Tibial nerve (tissue), 4 donors: ENCODE measurements at regions not wholly inside any gene's neighbourhood (a gene's known extent, or its start where the extent isn't known, plus 50 kb on each side); places are given as distances from the start of the nearest gene placed in this dataset.

Source experiments
- DNase-seq, 2 donors: peaks; one replicate each; pipeline ENCODE4 v3.0.0-alpha.2; 2019; ENCODE audit warnings: low spot score in 2 of 2
- H3K27ac ChIP-seq, 4 donors: fragments of 200-600 bp; sonication (generic) in 3 of 4; one replicate each; pipeline ENCODE4 v1.5.1; 2017 to 2019; ENCODE audit warnings: mild to moderate bottlenecking in 1 of 4
- H3K27me3 ChIP-seq, 2 donors: fragments of 200-600 bp; sonication (generic) in 1 of 2; one replicate each; pipeline versions ENCODE4 v1.5.1 to v1.6.0; 2017 to 2019
- H3K36me3 ChIP-seq, 3 donors: fragments of 200-600 bp; sonication (generic); one replicate each; pipeline ENCODE4 v1.5.1; 2018 to 2019
- H3K4me1 ChIP-seq, 4 donors: fragments of 200-600 bp; sonication (generic) in 3 of 4; one replicate each; pipeline ENCODE4 v1.5.1; 2017 to 2019
- H3K4me3 ChIP-seq, 4 donors: fragments of 200-600 bp; sonication (generic) in 3 of 4; one replicate each; pipeline ENCODE4 v1.5.1; 2017 to 2019; ENCODE audit warnings: mild to moderate bottlenecking in 1 of 4, moderate library complexity in 1 of 4
- H3K9me3 ChIP-seq, 4 donors: fragments of 200-600 bp; sonication (generic) in 3 of 4; one replicate each; pipeline ENCODE4 v1.5.1; 2017 to 2019
- EP300 ChIP-seq, 2 donors: sonication (generic); formaldehyde crosslinking; IDR thresholded peaks; one replicate each; pipeline ENCODE4 v1.6.1; 2017; ENCODE audit warnings: antibody characterized with exemption in 2 of 2, mild to moderate bottlenecking in 1 of 2
- POLR2A ChIP-seq, 2 donors: fragments of 450-650 bp; IDR thresholded peaks; one replicate each; pipeline ENCODE4 v1.6.1; 2017; ENCODE audit warnings: antibody characterized with exemption in 2 of 2, mild to moderate bottlenecking in 2 of 2, moderate library complexity in 2 of 2
- WGBS, 2 donors: methylation state at CpG; one replicate each; pipeline ENCODE4 v1.1.5; 2018; 5-methylcytosine and 5-hydroxymethylcytosine counted together
- TF ChIP-seq, protein P1 (sequence below), 5 experiments: fragments of 200-600 bp in 3 of 5; fragments of 450-650 bp in 2 of 5; sonication (generic) in 3 of 5; IDR thresholded peaks; one replicate each; pipeline ENCODE4 v1.5.1; 2016 to 2019; ENCODE audit warnings: antibody characterized with exemption in 5 of 5, mild to moderate bottlenecking in 3 of 5, moderate library complexity in 2 of 5

DNA sequence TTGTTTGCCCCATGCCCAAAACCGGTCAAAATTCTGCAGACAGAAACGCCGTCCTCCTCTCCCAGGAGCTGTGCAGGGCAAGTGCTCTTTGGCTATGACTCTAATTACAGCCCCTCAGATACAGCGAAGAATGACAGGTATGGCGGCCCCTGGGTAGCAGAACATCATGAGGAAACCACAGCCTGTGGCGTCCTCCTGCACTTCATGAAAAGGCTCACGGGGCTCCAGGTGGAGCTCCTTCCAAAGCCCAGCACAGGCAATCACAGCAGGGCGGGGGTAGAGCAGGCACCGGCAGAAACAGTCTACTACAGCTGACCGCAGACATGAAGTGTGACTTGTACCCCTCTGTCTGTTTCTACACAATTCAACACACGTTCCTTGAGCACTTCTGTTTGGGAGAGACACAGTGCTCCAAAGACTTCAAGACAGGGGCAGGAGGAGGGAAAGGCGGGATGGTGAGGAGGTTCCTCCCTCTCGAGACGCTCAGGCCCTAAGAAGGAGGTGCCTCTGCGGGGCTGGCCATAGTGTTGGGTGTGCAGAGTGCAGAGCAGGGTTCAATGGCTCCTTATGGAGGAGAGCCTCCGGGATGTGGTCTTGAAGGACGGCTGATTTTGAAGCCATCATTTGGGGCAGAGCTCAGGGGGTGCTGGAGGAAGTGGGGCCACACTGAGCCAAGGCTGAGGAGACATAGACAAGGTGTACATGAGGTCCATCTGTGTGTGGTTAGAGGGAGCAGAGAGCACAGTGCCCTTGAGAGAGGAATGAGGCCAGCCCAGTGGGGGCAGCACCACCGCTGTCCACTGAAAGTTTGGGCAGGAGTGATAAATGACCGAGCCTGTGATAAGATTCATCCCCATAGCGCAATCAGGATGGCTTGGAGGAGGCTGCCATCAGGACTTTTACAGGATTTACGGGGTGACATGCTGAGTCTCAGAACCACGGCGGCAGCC lies 468.3 kb downstream of the EIPR1 start:
- no peak overlapping the region for H3K27ac ChIP-seq
- DNase-seq = no peak
- WGBS, 2 donors = 85 to 86% methylated on average over 23 of the region's 23 CpGs
- TF ChIP-seq, protein P1, sequence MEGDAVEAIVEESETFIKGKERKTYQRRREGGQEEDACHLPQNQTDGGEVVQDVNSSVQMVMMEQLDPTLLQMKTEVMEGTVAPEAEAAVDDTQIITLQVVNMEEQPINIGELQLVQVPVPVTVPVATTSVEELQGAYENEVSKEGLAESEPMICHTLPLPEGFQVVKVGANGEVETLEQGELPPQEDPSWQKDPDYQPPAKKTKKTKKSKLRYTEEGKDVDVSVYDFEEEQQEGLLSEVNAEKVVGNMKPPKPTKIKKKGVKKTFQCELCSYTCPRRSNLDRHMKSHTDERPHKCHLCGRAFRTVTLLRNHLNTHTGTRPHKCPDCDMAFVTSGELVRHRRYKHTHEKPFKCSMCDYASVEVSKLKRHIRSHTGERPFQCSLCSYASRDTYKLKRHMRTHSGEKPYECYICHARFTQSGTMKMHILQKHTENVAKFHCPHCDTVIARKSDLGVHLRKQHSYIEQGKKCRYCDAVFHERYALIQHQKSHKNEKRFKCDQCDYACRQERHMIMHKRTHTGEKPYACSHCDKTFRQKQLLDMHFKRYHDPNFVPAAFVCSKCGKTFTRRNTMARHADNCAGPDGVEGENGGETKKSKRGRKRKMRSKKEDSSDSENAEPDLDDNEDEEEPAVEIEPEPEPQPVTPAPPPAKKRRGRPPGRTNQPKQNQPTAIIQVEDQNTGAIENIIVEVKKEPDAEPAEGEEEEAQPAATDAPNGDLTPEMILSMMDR (IDR thresholded peaks at IDR 0.05) = no peak
- no peak for TF ChIP-seq EP300 (IDR thresholded peaks at IDR 0.05)
- no peak for TF ChIP-seq POLR2A (IDR thresholded peaks at IDR 0.05)
- no peaks in the 10 kb centered on the region for H3K9me3 ChIP-seq
- H3K36me3 ChIP-seq = no peaks in the 10 kb centered on the region
- H3K4me1 ChIP-seq = no peaks in the 10 kb centered on the region
- no peaks in the 10 kb centered on the region for H3K27me3 ChIP-seq
- H3K4me3 ChIP-seq = no peak overlapping the region

GRCh38 chr2:2906091-2906490 lies 471.5 kb downstream of the EIPR1 start:
- no peak for TF ChIP-seq EP300 (IDR thresholded peaks at IDR 0.05)
- TF ChIP-seq POLR2A (IDR thresholded peaks at IDR 0.05) = no peak
- TF ChIP-seq, protein P1 (IDR thresholded peaks at IDR 0.05) = no peak
- H3K27ac ChIP-seq = no peak overlapping the region
- no peak overlapping the region for H3K4me3 ChIP-seq
- no peaks in the 10 kb centered on the region for H3K9me3 ChIP-seq
- H3K4me1 ChIP-seq = no peaks in the 10 kb centered on the region
- H3K36me3 ChIP-seq = no peaks in the 10 kb centered on the region
- DNase-seq = no peak
- 91 to 92% methylated on average over 7 of the region's 7 CpGs for WGBS, 2 donors
- H3K27me3 ChIP-seq = no peaks in the 10 kb centered on the region

DNA sequence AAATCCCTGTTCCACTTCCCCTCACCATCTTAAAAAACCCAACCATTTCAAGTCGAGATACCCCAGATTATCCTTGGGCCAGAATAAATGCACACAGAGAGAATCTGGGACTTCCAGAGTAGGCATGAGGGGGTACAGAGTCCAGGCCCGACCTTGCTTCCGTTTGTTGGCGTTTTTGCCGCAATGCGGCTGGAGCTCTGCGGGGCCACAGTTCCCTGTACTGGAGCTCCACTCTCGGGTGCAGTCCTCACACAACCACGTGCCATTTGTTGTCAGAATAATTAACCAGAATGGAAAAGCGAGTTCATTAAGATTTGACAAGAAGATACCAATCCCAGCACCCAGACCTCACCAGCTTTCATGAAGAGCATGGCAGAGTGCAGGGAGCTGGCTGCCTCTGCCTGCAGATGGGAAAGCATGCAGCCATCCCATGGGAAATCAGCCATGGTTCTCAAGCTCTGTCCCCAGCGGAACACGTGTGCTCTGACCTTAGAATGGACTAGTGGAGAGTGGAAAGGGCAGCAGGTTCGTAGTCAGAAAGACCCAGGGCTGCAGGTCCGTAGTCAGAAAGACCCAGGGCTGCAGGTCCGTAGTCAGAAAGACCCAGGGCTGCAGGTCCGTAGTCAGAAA lies 472.8 kb downstream of the EIPR1 start:
- Histone ChIP-seq H3K4me3 (no peak overlapping the region), H3K36me3 (no peaks in the 10 kb centered on the region), H3K4me1 (no peaks in the 10 kb centered on the region), H3K27ac (no peak overlapping the region), H3K9me3 (no peaks in the 10 kb centered on the region), H3K27me3 (no peaks in the 10 kb centered on the region)
- 80 to 83% methylated on average over 15 of the region's 16 CpGs for WGBS, 2 donors
- DNase-seq = no peak
- no peak for TF ChIP-seq POLR2A (IDR thresholded peaks at IDR 0.05)
- TF ChIP-seq EP300 (IDR thresholded peaks at IDR 0.05) = no peak
- TF ChIP-seq, protein P1 (IDR thresholded peaks at IDR 0.05) = no peak

DNA sequence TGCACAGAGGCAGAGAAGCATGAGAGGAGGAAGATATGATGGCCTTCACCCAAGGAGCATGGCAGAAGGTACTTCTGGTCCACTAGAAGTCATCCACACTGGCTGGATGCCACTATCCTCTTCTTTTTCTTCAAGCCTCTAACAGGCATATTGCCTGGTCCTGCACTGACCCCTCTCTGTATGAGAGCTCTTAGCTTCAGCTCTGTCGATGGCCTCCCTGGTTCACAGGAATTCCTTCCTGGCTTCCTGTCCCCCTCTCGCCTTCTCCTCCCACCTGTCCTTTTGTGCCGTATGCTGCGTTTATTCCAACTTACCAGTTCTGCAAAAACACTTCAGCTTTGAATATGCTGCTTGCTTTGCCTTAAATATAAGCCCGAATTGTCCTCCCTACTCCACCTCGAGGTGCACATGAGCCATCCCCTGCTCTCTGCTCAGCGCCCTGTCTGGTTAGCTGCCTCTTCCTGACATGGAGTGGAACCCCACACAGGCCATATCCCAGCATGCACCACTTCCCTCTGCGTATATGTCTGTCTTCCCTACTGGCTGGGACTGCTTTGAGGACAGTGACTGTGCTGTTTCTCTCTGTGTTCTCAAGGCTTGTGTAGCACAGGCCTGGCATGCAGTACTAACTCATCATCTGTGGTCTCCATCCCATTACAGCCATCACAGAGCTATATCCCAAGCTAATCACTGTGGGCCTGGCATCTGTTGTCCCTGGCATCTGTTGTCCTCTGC lies 474.9 kb downstream of the EIPR1 start:
- H3K4me1 ChIP-seq = no peaks in the 10 kb centered on the region
- H3K27me3 ChIP-seq = no peaks in the 10 kb centered on the region
- no peaks in the 10 kb centered on the region for H3K36me3 ChIP-seq
- no peaks in the 10 kb centered on the region for H3K9me3 ChIP-seq
- DNase-seq = no peak
- no peak overlapping the region for H3K4me3 ChIP-seq
- TF ChIP-seq POLR2A (IDR thresholded peaks at IDR 0.05) (no peak), EP300 (IDR thresholded peaks at IDR 0.05) (no peak)
- TF ChIP-seq, protein P1 (IDR thresholded peaks at IDR 0.05) = no peak
- WGBS, 2 donors = 67 to 76% methylated on average over 8 of the region's 8 CpGs
- no peak overlapping the region for H3K27ac ChIP-seq
